Gastrocnemius medialis (tissue), 4 donors: ENCODE measurements at regions not wholly inside any gene's neighbourhood (a gene's known extent, or its start where the extent isn't known, plus 50 kb on each side); places are given as distances from the start of the nearest gene placed in this dataset.

Experiments used
- POLR2A ChIP-seq, 2 donors: fragments of 450-650 bp; IDR thresholded peaks; one replicate each; pipeline ENCODE4 v1.6.1; 2017; ENCODE audit warnings: antibody characterized with exemption in 2 of 2, mild to moderate bottlenecking in 2 of 2, moderate library complexity in 2 of 2
- TF ChIP-seq, protein P1 (sequence below), 5 experiments: fragments of 450-650 bp in 3 of 5; fragments of 200-600 bp in 2 of 5; sonication (generic) in 2 of 5; IDR thresholded peaks in 4 of 5; conservative IDR thresholded peaks in 1 of 5; 1 replicate in 4 of 5; 2 replicates in 1 of 5; pipeline ENCODE4 v1.5.1; 2016 to 2019; ENCODE audit warnings: antibody characterized with exemption in 5 of 5, mild to moderate bottlenecking in 3 of 5, moderate library complexity in 3 of 5

GRCh38 chr5:13403351-13403750 lies 541.1 kb downstream of the DNAH5 start:
- TF ChIP-seq, protein P1, sequence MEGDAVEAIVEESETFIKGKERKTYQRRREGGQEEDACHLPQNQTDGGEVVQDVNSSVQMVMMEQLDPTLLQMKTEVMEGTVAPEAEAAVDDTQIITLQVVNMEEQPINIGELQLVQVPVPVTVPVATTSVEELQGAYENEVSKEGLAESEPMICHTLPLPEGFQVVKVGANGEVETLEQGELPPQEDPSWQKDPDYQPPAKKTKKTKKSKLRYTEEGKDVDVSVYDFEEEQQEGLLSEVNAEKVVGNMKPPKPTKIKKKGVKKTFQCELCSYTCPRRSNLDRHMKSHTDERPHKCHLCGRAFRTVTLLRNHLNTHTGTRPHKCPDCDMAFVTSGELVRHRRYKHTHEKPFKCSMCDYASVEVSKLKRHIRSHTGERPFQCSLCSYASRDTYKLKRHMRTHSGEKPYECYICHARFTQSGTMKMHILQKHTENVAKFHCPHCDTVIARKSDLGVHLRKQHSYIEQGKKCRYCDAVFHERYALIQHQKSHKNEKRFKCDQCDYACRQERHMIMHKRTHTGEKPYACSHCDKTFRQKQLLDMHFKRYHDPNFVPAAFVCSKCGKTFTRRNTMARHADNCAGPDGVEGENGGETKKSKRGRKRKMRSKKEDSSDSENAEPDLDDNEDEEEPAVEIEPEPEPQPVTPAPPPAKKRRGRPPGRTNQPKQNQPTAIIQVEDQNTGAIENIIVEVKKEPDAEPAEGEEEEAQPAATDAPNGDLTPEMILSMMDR (IDR thresholded peaks at IDR 0.05 in 4 of 5, conservative IDR thresholded peaks at IDR 0.05 in 1 of 5) = no peak
- no peak for TF ChIP-seq POLR2A (IDR thresholded peaks at IDR 0.05)
